PC-3 (cell line): ENCODE measurements at regions not wholly inside any gene's neighbourhood (a gene's known extent, or its start where the extent isn't known, plus 50 kb on each side); places are given as distances from the start of the nearest gene placed in this dataset.

Experiments
- EZH2 ChIP-seq: fragments of 300-600 bp; sonication (generic); IDR thresholded peaks from one replicate; pipeline ENCODE4 v1.6.1; 2017; ENCODE audit warnings: antibody characterized with exemption, mild to moderate bottlenecking, low read length; ENCODE audit not compliant: unreplicated experiment
- TF ChIP-seq, protein P1 (sequence below): fragments of 300-600 bp; sonication (generic); conservative IDR thresholded peaks from 2 replicates; pipeline ENCODE4 v1.5.1; 2017; ENCODE audit warnings: antibody characterized with exemption, low read depth, mild to moderate bottlenecking, low read length

DNA sequence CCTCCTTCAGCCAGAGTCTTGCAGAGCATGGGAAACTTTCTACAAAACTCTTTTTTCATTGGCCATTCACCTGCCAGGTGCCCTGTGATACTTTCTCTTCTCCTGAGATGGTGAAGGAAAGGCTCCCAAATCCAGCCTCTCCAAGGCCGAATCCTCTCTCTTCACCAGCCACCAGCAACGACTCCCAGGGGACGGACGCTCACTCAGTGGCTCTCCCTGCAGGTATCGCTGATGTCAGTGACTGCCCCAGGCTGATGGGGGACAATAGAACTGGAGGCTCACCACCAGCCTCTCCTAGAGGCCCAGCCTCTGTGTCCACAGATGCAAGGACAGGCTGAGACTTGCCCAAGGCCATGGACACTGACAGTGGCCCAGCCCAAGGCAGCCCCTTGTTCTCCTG lies 204.1 kb downstream of the BCL11B start:
- TF ChIP-seq, protein P1, sequence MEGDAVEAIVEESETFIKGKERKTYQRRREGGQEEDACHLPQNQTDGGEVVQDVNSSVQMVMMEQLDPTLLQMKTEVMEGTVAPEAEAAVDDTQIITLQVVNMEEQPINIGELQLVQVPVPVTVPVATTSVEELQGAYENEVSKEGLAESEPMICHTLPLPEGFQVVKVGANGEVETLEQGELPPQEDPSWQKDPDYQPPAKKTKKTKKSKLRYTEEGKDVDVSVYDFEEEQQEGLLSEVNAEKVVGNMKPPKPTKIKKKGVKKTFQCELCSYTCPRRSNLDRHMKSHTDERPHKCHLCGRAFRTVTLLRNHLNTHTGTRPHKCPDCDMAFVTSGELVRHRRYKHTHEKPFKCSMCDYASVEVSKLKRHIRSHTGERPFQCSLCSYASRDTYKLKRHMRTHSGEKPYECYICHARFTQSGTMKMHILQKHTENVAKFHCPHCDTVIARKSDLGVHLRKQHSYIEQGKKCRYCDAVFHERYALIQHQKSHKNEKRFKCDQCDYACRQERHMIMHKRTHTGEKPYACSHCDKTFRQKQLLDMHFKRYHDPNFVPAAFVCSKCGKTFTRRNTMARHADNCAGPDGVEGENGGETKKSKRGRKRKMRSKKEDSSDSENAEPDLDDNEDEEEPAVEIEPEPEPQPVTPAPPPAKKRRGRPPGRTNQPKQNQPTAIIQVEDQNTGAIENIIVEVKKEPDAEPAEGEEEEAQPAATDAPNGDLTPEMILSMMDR = no peak
- no peak for TF ChIP-seq EZH2
